Fibroblast of mammary gland (primary cell): ENCODE measurements at regions not wholly inside any gene's neighbourhood (a gene's known extent, or its start where the extent isn't known, plus 50 kb on each side); places are given as distances from the start of the nearest gene placed in this dataset.

Experiments
- DNase-seq: peaks from one replicate; pipeline ENCODE4 v3.0.0-alpha.2; 2010; ENCODE audit warnings: low read depth
- H3K4me3 ChIP-seq: 2 replicates; pipeline ENCODE4 v1.5.1; 2011; ENCODE audit warnings: low read depth, mild to moderate bottlenecking, low read length, moderate library complexity; ENCODE audit not compliant: control insufficient read depth
- TF ChIP-seq, protein P1 (sequence below): conservative IDR thresholded peaks from 2 replicates; pipeline ENCODE4 v1.5.1; 2011; ENCODE audit warnings: low read depth, low read length, inconsistent platforms; ENCODE audit not compliant: control insufficient read depth, insufficient read depth

DNA sequence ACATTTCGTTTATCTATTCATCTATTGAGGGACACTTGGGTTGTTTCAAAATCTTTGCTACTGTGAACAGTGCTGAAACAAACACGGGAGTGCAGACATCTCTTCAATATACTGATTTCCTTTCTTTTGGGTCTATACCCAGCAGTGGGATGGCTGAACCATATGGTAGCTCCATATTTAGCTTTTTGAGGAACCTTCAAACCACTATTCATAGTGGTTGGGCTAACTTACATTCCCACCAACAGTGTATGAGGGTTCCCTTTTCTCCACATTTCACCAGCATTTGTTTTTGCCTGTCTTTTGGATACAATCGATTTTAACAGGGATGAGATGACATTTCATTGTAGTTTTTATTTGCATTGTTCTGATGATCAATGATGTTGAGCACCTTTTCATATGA, 798.2 kb downstream of the UQCRFS1 start:
- no peak for DNase-seq
- no peak overlapping the region for H3K4me3 ChIP-seq
- TF ChIP-seq, protein P1, sequence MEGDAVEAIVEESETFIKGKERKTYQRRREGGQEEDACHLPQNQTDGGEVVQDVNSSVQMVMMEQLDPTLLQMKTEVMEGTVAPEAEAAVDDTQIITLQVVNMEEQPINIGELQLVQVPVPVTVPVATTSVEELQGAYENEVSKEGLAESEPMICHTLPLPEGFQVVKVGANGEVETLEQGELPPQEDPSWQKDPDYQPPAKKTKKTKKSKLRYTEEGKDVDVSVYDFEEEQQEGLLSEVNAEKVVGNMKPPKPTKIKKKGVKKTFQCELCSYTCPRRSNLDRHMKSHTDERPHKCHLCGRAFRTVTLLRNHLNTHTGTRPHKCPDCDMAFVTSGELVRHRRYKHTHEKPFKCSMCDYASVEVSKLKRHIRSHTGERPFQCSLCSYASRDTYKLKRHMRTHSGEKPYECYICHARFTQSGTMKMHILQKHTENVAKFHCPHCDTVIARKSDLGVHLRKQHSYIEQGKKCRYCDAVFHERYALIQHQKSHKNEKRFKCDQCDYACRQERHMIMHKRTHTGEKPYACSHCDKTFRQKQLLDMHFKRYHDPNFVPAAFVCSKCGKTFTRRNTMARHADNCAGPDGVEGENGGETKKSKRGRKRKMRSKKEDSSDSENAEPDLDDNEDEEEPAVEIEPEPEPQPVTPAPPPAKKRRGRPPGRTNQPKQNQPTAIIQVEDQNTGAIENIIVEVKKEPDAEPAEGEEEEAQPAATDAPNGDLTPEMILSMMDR = no peak

- no peak overlapping the region for H3K4me3 ChIP-seq
- no peak for DNase-seq
- TF ChIP-seq, protein P1 = no peak
These were observed 803.1 kb downstream of the UQCRFS1 start for GRCh38 chr19:28409859-28410258.

GRCh38 chr19:28406966-28407365, 806.0 kb downstream of the UQCRFS1 start:
- no peak for DNase-seq
- TF ChIP-seq, protein P1 = no peak
- H3K4me3 ChIP-seq = no peak overlapping the region

GRCh38 chr19:28405346-28405742, 807.6 kb downstream of the UQCRFS1 start:
- H3K4me3 ChIP-seq = no peak overlapping the region
- no peak for DNase-seq
- TF ChIP-seq, protein P1 = no peak

GRCh38 chr19:28404472-28404871, 808.5 kb downstream of the UQCRFS1 start:
- TF ChIP-seq, protein P1 = no peak
- no peak for DNase-seq
- H3K4me3 ChIP-seq = no peak overlapping the region

- TF ChIP-seq, protein P1 = no peak
- DNase-seq = no peak
- no peak overlapping the region for H3K4me3 ChIP-seq
These were observed 809.3 kb downstream of the UQCRFS1 start for GRCh38 chr19:28403690-28404089.

DNA sequence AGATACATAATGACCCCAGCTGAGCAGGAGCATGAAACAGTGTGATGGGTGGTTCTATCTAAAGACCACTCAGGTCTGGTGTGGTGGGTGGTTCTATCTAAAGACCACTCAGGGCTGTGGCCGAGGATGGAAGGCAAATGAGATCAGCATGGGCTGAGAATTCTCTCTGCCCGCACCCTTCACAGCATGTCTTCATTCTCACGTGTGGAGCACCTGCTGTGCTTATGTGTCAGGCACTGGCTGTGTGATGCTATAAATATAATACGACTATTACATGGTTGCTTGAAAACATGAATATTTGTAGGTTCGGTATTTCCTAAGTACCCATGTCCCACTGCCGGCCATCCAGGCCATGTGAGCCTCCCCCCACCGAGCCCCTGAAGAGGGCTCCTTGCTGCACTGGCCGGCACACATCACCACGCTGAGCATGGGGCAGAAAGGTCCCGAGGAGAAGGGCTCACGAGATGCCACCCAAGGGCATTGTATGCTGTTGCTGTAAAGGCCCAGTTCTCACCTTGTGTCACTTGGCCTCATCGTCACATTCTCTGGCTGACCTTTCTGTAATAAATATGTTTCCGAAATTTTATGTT, 810.2 kb downstream of the UQCRFS1 start:
- DNase-seq = no peak
- no peak overlapping the region for H3K4me3 ChIP-seq
- TF ChIP-seq, protein P1 = no peak
